Keratinocyte (primary cell): ENCODE measurements at regions not wholly inside any gene's neighbourhood (a gene's known extent, or its start where the extent isn't known, plus 50 kb on each side); places are given as distances from the start of the nearest gene placed in this dataset.

ENCODE experiments used
- DNase-seq: peaks from one replicate; pipeline ENCODE4 v3.0.0-alpha.2; 2011; ENCODE audit warnings: low read depth, missing footprints, low spot score
- FAIRE-seq: peaks from 2 replicates; lab custom pipeline; 2011; peaks lifted over from hg19 to GRCh38; lab: Jason Lieb, UNC
- H2AFZ ChIP-seq: 2 replicates; pipeline ENCODE4 v1.6.0; 2012; ENCODE audit warnings: low read length, control low read depth, inconsistent platforms; ENCODE audit not compliant: control insufficient read depth
- H3K27ac ChIP-seq: 2 replicates; pipeline ENCODE4 v1.5.1; 2011; ENCODE audit warnings: low read length; ENCODE audit not compliant: control insufficient read depth, insufficient read depth
- H3K27me3 ChIP-seq: 3 replicates; pipeline ENCODE4 v1.6.0; 2011; ENCODE audit warnings: low read length; ENCODE audit not compliant: control insufficient read depth, insufficient read depth; ENCODE audit errors: extremely low read depth
- H3K36me3 ChIP-seq, 2 experiments: 2 replicates in 1 of 2; 3 replicates in 1 of 2; pipeline ENCODE4 v1.5.1; 2011; ENCODE audit warnings: low read length in 2 of 2, mild to moderate bottlenecking in 1 of 2; ENCODE audit not compliant: control insufficient read depth in 2 of 2, insufficient read depth in 2 of 2; ENCODE audit errors: extremely low read depth in 1 of 2
- H3K4me1 ChIP-seq: 3 replicates; pipeline ENCODE4 v1.5.1; 2011; ENCODE audit warnings: low read length; ENCODE audit not compliant: control insufficient read depth, insufficient read depth; ENCODE audit errors: extremely low read depth
- H3K4me2 ChIP-seq: 3 replicates; pipeline ENCODE4 v1.6.0; 2011; ENCODE audit warnings: low read depth, low read length; ENCODE audit not compliant: control insufficient read depth, insufficient read depth; ENCODE audit errors: extremely low read depth
- H3K4me3 ChIP-seq, 3 experiments: fragments of 200-600 bp in 1 of 3; sonication (generic) in 1 of 3; 2 replicates in 2 of 3; 3 replicates in 1 of 3; pipeline ENCODE4 v1.5.1; 2011 to 2016; ENCODE audit warnings: low read length in 3 of 3, mild to moderate bottlenecking in 3 of 3, control low read depth in 2 of 3, inconsistent platforms in 1 of 3, low read depth in 1 of 3, mixed read lengths in 1 of 3, mixed run types in 1 of 3, moderate library complexity in 1 of 3; ENCODE audit not compliant: control insufficient read depth in 2 of 3, insufficient read depth in 2 of 3; ENCODE audit errors: extremely low read depth in 1 of 3
- H3K79me2 ChIP-seq: 2 replicates; pipeline ENCODE4 v1.6.0; 2012; ENCODE audit warnings: low read length; ENCODE audit not compliant: control insufficient read depth, insufficient read depth
- H3K9ac ChIP-seq: 3 replicates; pipeline ENCODE4 v1.6.0; 2011; ENCODE audit warnings: low read length; ENCODE audit not compliant: control insufficient read depth, insufficient read depth; ENCODE audit errors: extremely low read depth
- H3K9me1 ChIP-seq: 3 replicates; pipeline ENCODE4 v1.6.0; 2011; ENCODE audit warnings: low read length; ENCODE audit not compliant: control insufficient read depth, insufficient read depth; ENCODE audit errors: extremely low read depth
- H3K9me3 ChIP-seq: 2 replicates; pipeline ENCODE4 v1.5.1; 2012; ENCODE audit warnings: low read depth, low read length; ENCODE audit not compliant: control insufficient read depth
- H4K20me1 ChIP-seq: 3 replicates; pipeline ENCODE4 v1.6.0; 2011; ENCODE audit warnings: low read length; ENCODE audit not compliant: control insufficient read depth, insufficient read depth; ENCODE audit errors: extremely low read depth
- EZH2 ChIP-seq: IDR thresholded peaks from one replicate; pipeline ENCODE4 v1.6.1; 2012; ENCODE audit warnings: inconsistent platforms, mild to moderate bottlenecking, low read length, moderate library complexity
- dilution Hi-C: fragments of 300-500 bp; cut with MboI; formaldehyde crosslinking; loops from one replicate; pipeline ENCODE4 v1.7.0; 2020; ENCODE audit warnings: low sequenced_read_pairs; ENCODE audit not compliant: extremely low pct_ligation_motif_present
- TF ChIP-seq, protein P1 (sequence below), 3 experiments: IDR thresholded peaks in 1 of 3; conservative IDR thresholded peaks in 1 of 3; optimal IDR thresholded peaks in 1 of 3; 2 replicates in 2 of 3; 3 replicates in 1 of 3; pipeline versions ENCODE3 to v1.5.1; 2011; ENCODE audit warnings: low read length in 3 of 3, mild to moderate bottlenecking in 3 of 3, moderate library complexity in 2 of 3, control low read depth in 1 of 3, inconsistent platforms in 1 of 3; ENCODE audit not compliant: insufficient read depth in 2 of 3; ENCODE audit errors: extremely low read depth in 1 of 3

GRCh38 chr10:85032981-85033380 lies 704.6 kb downstream of the CCSER2 start:
- FAIRE-seq, result no peak
- no peak overlapping the region for H3K4me3 ChIP-seq
- H3K9me3 ChIP-seq, result no peaks in the 10 kb centered on the region
- H3K36me3 ChIP-seq, result no peaks in the 10 kb centered on the region
- no peaks in the 10 kb centered on the region for H3K27me3 ChIP-seq
- TF ChIP-seq EZH2, result no peak
- TF ChIP-seq, protein P1, sequence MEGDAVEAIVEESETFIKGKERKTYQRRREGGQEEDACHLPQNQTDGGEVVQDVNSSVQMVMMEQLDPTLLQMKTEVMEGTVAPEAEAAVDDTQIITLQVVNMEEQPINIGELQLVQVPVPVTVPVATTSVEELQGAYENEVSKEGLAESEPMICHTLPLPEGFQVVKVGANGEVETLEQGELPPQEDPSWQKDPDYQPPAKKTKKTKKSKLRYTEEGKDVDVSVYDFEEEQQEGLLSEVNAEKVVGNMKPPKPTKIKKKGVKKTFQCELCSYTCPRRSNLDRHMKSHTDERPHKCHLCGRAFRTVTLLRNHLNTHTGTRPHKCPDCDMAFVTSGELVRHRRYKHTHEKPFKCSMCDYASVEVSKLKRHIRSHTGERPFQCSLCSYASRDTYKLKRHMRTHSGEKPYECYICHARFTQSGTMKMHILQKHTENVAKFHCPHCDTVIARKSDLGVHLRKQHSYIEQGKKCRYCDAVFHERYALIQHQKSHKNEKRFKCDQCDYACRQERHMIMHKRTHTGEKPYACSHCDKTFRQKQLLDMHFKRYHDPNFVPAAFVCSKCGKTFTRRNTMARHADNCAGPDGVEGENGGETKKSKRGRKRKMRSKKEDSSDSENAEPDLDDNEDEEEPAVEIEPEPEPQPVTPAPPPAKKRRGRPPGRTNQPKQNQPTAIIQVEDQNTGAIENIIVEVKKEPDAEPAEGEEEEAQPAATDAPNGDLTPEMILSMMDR (optimal IDR thresholded peaks at IDR 0.05 in 1 of 3, IDR thresholded peaks at IDR 0.05 in 1 of 3, conservative IDR thresholded peaks at IDR 0.05 in 1 of 3; ENCODE audit: extremely low read depth in 1 of 3, insufficient read depth in 2 of 3, low read length in 3 of 3), result no peak
- H3K9me1 ChIP-seq, result no peaks in the 10 kb centered on the region
- no peaks in the 10 kb centered on the region for H3K4me1 ChIP-seq
- H4K20me1 ChIP-seq, result no peaks in the 10 kb centered on the region
- H3K79me2 ChIP-seq, result no peaks in the 10 kb centered on the region
- H3K4me2 ChIP-seq, result no peak overlapping the region
- H3K9ac ChIP-seq, result no peak overlapping the region
- dilution Hi-C loops, result no loop called here
- no peak for DNase-seq
- H2AFZ ChIP-seq, result no peak overlapping the region
- no peak overlapping the region for H3K27ac ChIP-seq

- FAIRE-seq, result no peak
- H3K9me1 ChIP-seq, result no peaks in the 10 kb centered on the region
- H3K9ac ChIP-seq, result no peak overlapping the region
- no peaks in the 10 kb centered on the region for H3K27me3 ChIP-seq
- H3K4me1 ChIP-seq, result no peaks in the 10 kb centered on the region
- H3K9me3 ChIP-seq, result no peaks in the 10 kb centered on the region
- H3K27ac ChIP-seq, result no peak overlapping the region
- H3K4me3 ChIP-seq, result no peak overlapping the region
- H2AFZ ChIP-seq, result no peak overlapping the region
- H3K4me2 ChIP-seq, result no peak overlapping the region
- no peaks in the 10 kb centered on the region for H3K79me2 ChIP-seq
- dilution Hi-C loops, result no loop called here
- H4K20me1 ChIP-seq, result no peaks in the 10 kb centered on the region
- TF ChIP-seq EZH2, result no peak
- TF ChIP-seq, protein P1 (optimal IDR thresholded peaks at IDR 0.05 in 1 of 3, IDR thresholded peaks at IDR 0.05 in 1 of 3, conservative IDR thresholded peaks at IDR 0.05 in 1 of 3; ENCODE audit: extremely low read depth in 1 of 3, insufficient read depth in 2 of 3, low read length in 3 of 3), result no peak
- no peak for DNase-seq
- H3K36me3 ChIP-seq, result no peaks in the 10 kb centered on the region
These were observed 708.3 kb downstream of the CCSER2 start for GRCh38 chr10:85036661-85037060.
